GM23338 (cell line): ENCODE measurements at regions not wholly inside any gene's neighbourhood (a gene's known extent, or its start where the extent isn't known, plus 50 kb on each side); places are given as distances from the start of the nearest gene placed in this dataset.

ENCODE experiments used
- ATAC-seq: fragments of 200-7000 bp; cut with Tn5 transposase; 3 replicates; pipeline ENCODE4 v1.9.1; 2020
- DNase-seq: peaks from one replicate; pipeline ENCODE4 v3.0.0-alpha.2; 2015; ENCODE audit warnings: low spot score
- H2AFZ ChIP-seq: fragments of 200-600 bp; sonication (generic); 2 replicates; pipeline ENCODE4 v1.8.0; 2016; ENCODE audit warnings: antibody characterized with exemption, mild to moderate bottlenecking, moderate library complexity
- H3F3A ChIP-seq: fragments of 200-600 bp; sonication (generic); replicated peaks from 2 replicates; pipeline ENCODE4 v1.8.0; 2017; ENCODE audit warnings: antibody characterized with exemption, mixed run types, low read depth
- H3K27ac ChIP-seq: fragments of 200-600 bp; sonication (generic); 2 replicates; pipeline ENCODE4 v1.6.1; 2016; ENCODE audit warnings: low read depth
- H3K27me3 ChIP-seq: fragments of 200-600 bp; sonication (generic); 2 replicates; pipeline ENCODE4 v1.8.0; 2016; ENCODE audit warnings: mild to moderate bottlenecking, mixed run types, moderate library complexity; ENCODE audit not compliant: insufficient read depth
- H3K36me3 ChIP-seq: fragments of 200-600 bp; sonication (generic); 2 replicates; pipeline ENCODE4 v1.8.0; 2016; ENCODE audit warnings: mild to moderate bottlenecking; ENCODE audit not compliant: insufficient read depth
- H3K4me1 ChIP-seq: fragments of 200-600 bp; sonication (generic); 2 replicates; pipeline ENCODE4 v1.8.0; 2016; ENCODE audit warnings: mild to moderate bottlenecking, moderate library complexity; ENCODE audit not compliant: insufficient read depth
- H3K4me2 ChIP-seq: fragments of 200-600 bp; sonication (generic); 2 replicates; pipeline ENCODE4 v1.7.1; 2017; ENCODE audit warnings: mixed run types
- H3K4me3 ChIP-seq: fragments of 200-600 bp; sonication (generic); 2 replicates; pipeline ENCODE4 v1.6.1; 2016; ENCODE audit warnings: mixed run types
- H3K79me2 ChIP-seq: fragments of 200-600 bp; sonication (generic); replicated peaks from 2 replicates; pipeline ENCODE4 v1.8.0; 2017; ENCODE audit warnings: mild to moderate bottlenecking; ENCODE audit not compliant: insufficient read depth
- H3K9me2 ChIP-seq: fragments of 200-600 bp; sonication (generic); 2 replicates; pipeline ENCODE4 v1.8.0; 2017; ENCODE audit not compliant: insufficient read depth
- H4K20me1 ChIP-seq: fragments of 200-600 bp; sonication (generic); replicated peaks from 2 replicates; pipeline ENCODE4 v1.8.0; 2017; ENCODE audit warnings: mild to moderate bottlenecking; ENCODE audit not compliant: insufficient read depth
- H3K27ac Mint-ChIP-seq: 2 replicates; pipeline ENCODE4 v1.8.0; 2020; ENCODE audit warnings: inconsistent platforms, mild to moderate bottlenecking, moderate library complexity, mixed read lengths
- H3K27me3 Mint-ChIP-seq: 3 replicates; pipeline ENCODE4 v1.8.0; 2022; ENCODE audit warnings: low read depth, mild to moderate bottlenecking, moderate library complexity, mixed read lengths, inconsistent platforms; ENCODE audit not compliant: insufficient read depth, poor library complexity
- H3K36me3 Mint-ChIP-seq: 3 replicates; pipeline ENCODE4 v1.8.0; 2021; ENCODE audit warnings: low read depth, mild to moderate bottlenecking, inconsistent platforms, moderate library complexity, mixed read lengths
- H3K4me1 Mint-ChIP-seq: 3 replicates; pipeline ENCODE4 v1.8.0; 2020; ENCODE audit warnings: mild to moderate bottlenecking, inconsistent platforms, mixed read lengths
- H3K4me3 Mint-ChIP-seq: 3 replicates; pipeline ENCODE4 v1.8.0; 2021; ENCODE audit warnings: moderate library complexity, mild to moderate bottlenecking, inconsistent platforms, mixed read lengths
- H3K9me3 Mint-ChIP-seq: 3 replicates; pipeline ENCODE4 v1.8.0; 2020; ENCODE audit warnings: moderate library complexity, mild to moderate bottlenecking, inconsistent platforms, mixed read lengths
- CREB1 ChIP-seq: fragments of 250-450 bp; sonication (Bioruptor Pico); IDR thresholded peaks from 2 replicates; pipeline ENCODE4 v1.5.0; 2020; ENCODE audit warnings: low read depth, mild to moderate bottlenecking, moderate library complexity
- CTCF ChIP-seq, 2 experiments: fragments of 200-600 bp in 1 of 2; sonication (generic) in 1 of 2; conservative IDR thresholded peaks; 2 replicates each; pipeline versions ENCODE4 v1.5.1 to v1.6.1; 2016 to 2017; ENCODE audit warnings: antibody characterized with exemption in 2 of 2, low read depth in 2 of 2, mild to moderate bottlenecking in 2 of 2, moderate library complexity in 1 of 2
- ETS1 ChIP-seq: IDR thresholded peaks from 2 replicates; pipeline ENCODE4 v1.6.1; 2016; ENCODE audit warnings: antibody characterized with exemption
- EZH2 ChIP-seq: fragments of 200-600 bp; sonication (generic); IDR thresholded peaks from one replicate; pipeline ENCODE4 v1.8.0; 2017; ENCODE audit warnings: antibody characterized with exemption, mild to moderate bottlenecking, low read depth; ENCODE audit not compliant: unreplicated experiment
- EZH2phosphoT487 ChIP-seq: fragments of 200-600 bp; sonication (generic); IDR thresholded peaks from one replicate; pipeline ENCODE4 v1.8.1; 2018; ENCODE audit warnings: antibody characterized with exemption; ENCODE audit not compliant: unreplicated experiment
- JUNB ChIP-seq: IDR thresholded peaks from one replicate; pipeline ENCODE4 v1.6.1; 2016; ENCODE audit warnings: antibody characterized with exemption; ENCODE audit not compliant: unreplicated experiment
- NANOG ChIP-seq: IDR thresholded peaks from 2 replicates; pipeline ENCODE4 v1.6.1; 2016; ENCODE audit warnings: antibody characterized with exemption, borderline replicate concordance
- POLR2AphosphoS5 ChIP-seq: IDR thresholded peaks from 2 replicates; pipeline ENCODE4 v1.6.1; 2016; ENCODE audit warnings: antibody characterized with exemption, low read depth
- REST ChIP-seq: IDR thresholded peaks from one replicate; pipeline ENCODE4 v1.6.1; 2018; ENCODE audit warnings: antibody characterized with exemption; ENCODE audit not compliant: unreplicated experiment
- STAT1 ChIP-seq: IDR thresholded peaks from one replicate; pipeline ENCODE4 v1.6.1; 2016; ENCODE audit warnings: antibody characterized with exemption; ENCODE audit not compliant: unreplicated experiment
- ZNF114 ChIP-seq: fragments of 250-450 bp; sonication (Bioruptor Pico); IDR thresholded peaks from 2 replicates; pipeline ENCODE4 v1.5.0; 2020; ENCODE audit warnings: mild to moderate bottlenecking, moderate library complexity
- ZNF331 ChIP-seq: fragments of 250-450 bp; sonication (Bioruptor Pico); IDR thresholded peaks from 2 replicates; pipeline ENCODE4 v1.5.0; 2020; ENCODE audit warnings: low read depth, mild to moderate bottlenecking, moderate library complexity
- ZNF462 ChIP-seq: fragments of 250-450 bp; sonication (Bioruptor Pico); IDR thresholded peaks from 2 replicates; pipeline ENCODE4 v1.5.0; 2020; ENCODE audit warnings: mild to moderate bottlenecking, moderate library complexity

- Histone ChIP-seq H4K20me1 (no peaks in the 10 kb centered on the region), H3K27me3 (no peaks in the 10 kb centered on the region), H3K4me1 (peaks cover 5% of the 10 kb centered on the region; the same call in 1 of the 2 replicates), H3K27ac (no peak overlapping the region), H3K4me3 (no peak overlapping the region), H3K9me2 (peaks cover 5% of the 10 kb centered on the region; the same call in 1 of the 2 replicates), H3K79me2 (no peaks in the 10 kb centered on the region), H3K4me2 (no peak overlapping the region), H2AFZ (no peak overlapping the region), H3F3A (no peaks in the 10 kb centered on the region), H3K36me3 (peaks cover 23% of the 10 kb centered on the region)
- peaks cover 20% of the 10 kb centered on the region for H3K36me3 Mint-ChIP-seq
- ATAC-seq, result no peak
- H3K27ac Mint-ChIP-seq, result no peak overlapping the region
- DNase-seq, result no peak
- H3K9me3 Mint-ChIP-seq, result peaks cover 25% of the 10 kb centered on the region
- H3K4me1 Mint-ChIP-seq, result peaks cover 4% of the 10 kb centered on the region; the same call in 2 of the 3 replicates
- H3K27me3 Mint-ChIP-seq, result peaks cover 1% of the 10 kb centered on the region
- no peak for TF ChIP-seq ZNF114 (CRISPR knock-in tag)
- TF ChIP-seq CREB1, result no peak
- no peak for TF ChIP-seq EZH2phosphoT487
- no peak for TF ChIP-seq STAT1
- no peak for TF ChIP-seq ETS1
- no peak for TF ChIP-seq CTCF (conservative IDR thresholded peaks at IDR 0.05; ENCODE audit: low read depth in 2 of 2)
- no peak for TF ChIP-seq POLR2AphosphoS5
- TF ChIP-seq ZNF331, result no peak
- TF ChIP-seq ZNF462, result no peak
- TF ChIP-seq EZH2, result no peak
- no peak for TF ChIP-seq JUNB
- TF ChIP-seq NANOG, result no peak
- no peak for TF ChIP-seq REST
- no peak overlapping the region for H3K4me3 Mint-ChIP-seq
Measured at GRCh38 chr11:27287205-27287604, 75.8 kb downstream of the CCDC34 start.
